Activated CD4-positive, alpha-beta T cell treated with anti-CD3 and anti-CD28 coated beads, Interleukin-2, amount 10 ng/mL, durations not matched to agents 7 days and 5 days (primary cell): ENCODE measurements at regions not wholly inside any gene's neighbourhood (a gene's known extent, or its start where the extent isn't known, plus 50 kb on each side); places are given as distances from the start of the nearest gene placed in this dataset.

Experiments
- CTCF ChIA-PET: fragments of 350-600 bp; sonication (Branson Sonifier 250); formaldehyde crosslinking; loops from one replicate; lab custom pipeline; 2021; ENCODE audit warnings: antibody characterized with exemption; lab: Charles Lee
- POLR2A ChIA-PET: fragments of 350-600 bp; sonication (Branson Sonifier 250); formaldehyde crosslinking; loops from one replicate; lab custom pipeline; 2021; ENCODE audit warnings: antibody characterized with exemption; lab: Charles Lee
- DNase-seq: peaks from one replicate; pipeline ENCODE4 v3.0.0-alpha.2; 2020
- H3K27ac Mint-ChIP-seq: one replicate; pipeline ENCODE4 v1.8.0; 2021; ENCODE audit warnings: mild to moderate bottlenecking, moderate library complexity, mixed read lengths
- H3K27me3 Mint-ChIP-seq: one replicate; pipeline ENCODE4 v1.8.0; 2021; ENCODE audit warnings: mixed read lengths
- H3K36me3 Mint-ChIP-seq: one replicate; pipeline ENCODE4 v1.8.0; 2021; ENCODE audit warnings: low read depth, mixed read lengths
- H3K4me1 Mint-ChIP-seq: one replicate; pipeline ENCODE4 v1.8.0; 2021; ENCODE audit warnings: mixed read lengths
- H3K4me3 Mint-ChIP-seq: one replicate; pipeline ENCODE4 v1.8.0; 2021; ENCODE audit warnings: mild to moderate bottlenecking, moderate library complexity, mixed read lengths
- H3K9me3 Mint-ChIP-seq: one replicate; pipeline ENCODE4 v1.8.0; 2021; ENCODE audit warnings: mixed read lengths

DNA sequence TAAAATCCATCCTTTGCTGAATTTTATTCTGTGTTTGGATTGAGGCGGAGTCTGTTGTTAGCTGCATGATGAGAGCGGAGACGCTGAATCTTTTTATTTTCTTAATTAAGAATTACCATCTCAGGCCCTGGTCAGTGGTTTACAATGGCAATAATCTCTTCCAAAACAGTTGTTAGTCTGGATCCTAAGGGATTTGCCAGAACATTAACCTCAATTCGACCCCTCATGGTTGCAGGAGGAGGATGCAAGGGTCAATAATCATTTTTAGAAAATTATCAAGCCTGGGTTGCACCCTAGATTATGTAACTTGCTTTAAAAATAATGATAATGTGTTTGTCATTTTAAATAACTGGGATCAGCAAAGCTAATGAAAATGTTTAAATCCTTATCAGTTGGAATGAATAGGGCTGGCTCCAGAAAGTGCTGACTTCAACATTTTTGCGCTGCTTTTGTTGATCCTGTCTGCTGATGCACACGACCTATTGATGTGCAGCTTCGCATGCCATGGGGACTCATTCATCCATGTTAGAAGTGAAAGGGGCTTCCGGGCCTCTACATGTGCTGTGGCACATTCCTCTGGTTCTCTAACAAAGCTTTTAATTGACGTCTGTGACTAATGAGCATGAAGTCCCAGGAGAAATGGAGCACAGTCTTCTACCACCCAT, 80.7 kb upstream of the KIAA1217 start:
- Mint-ChIP-seq H3K27me3 (no peaks in the 10 kb centered on the region), H3K4me1 (no peaks in the 10 kb centered on the region), H3K4me3 (no peak overlapping the region), H3K27ac (no peak overlapping the region), H3K9me3 (no peaks in the 10 kb centered on the region), H3K36me3 (no peaks in the 10 kb centered on the region)
- ChIA-PET CTCF (no interaction called here), POLR2A (no interaction called here)
- DNase-seq, result no peak

GRCh38 chr10:24132741-24133140, 76.2 kb upstream of the KIAA1217 start:
- CTCF ChIA-PET, result no interaction called here

GRCh38 chr10:24133835-24134234, 75.1 kb upstream of the KIAA1217 start:
- no peaks in the 10 kb centered on the region for H3K9me3 Mint-ChIP-seq
- ChIA-PET POLR2A (no interaction called here), CTCF (interaction anchor here (0.6 kb wide), 1 partner anchor 101 kb away, joined by 3 read pairs; no protein-coding TSS in a partner anchor)
- no peaks in the 10 kb centered on the region for H3K27me3 Mint-ChIP-seq
- H3K27ac Mint-ChIP-seq, result no peak overlapping the region
- H3K4me3 Mint-ChIP-seq, result no peak overlapping the region
- H3K36me3 Mint-ChIP-seq, result no peaks in the 10 kb centered on the region
- no peak for DNase-seq
- H3K4me1 Mint-ChIP-seq, result no peaks in the 10 kb centered on the region

More at GRCh38 chr10:24132741-24133140, 76.2 kb upstream of the KIAA1217 start:
- no peaks in the 10 kb centered on the region for H3K9me3 Mint-ChIP-seq
- no peaks in the 10 kb centered on the region for H3K4me1 Mint-ChIP-seq
- no peaks in the 10 kb centered on the region for H3K36me3 Mint-ChIP-seq
- no peak for DNase-seq
- H3K27ac Mint-ChIP-seq, result no peak overlapping the region
- POLR2A ChIA-PET, result no interaction called here
- H3K4me3 Mint-ChIP-seq, result no peak overlapping the region
- no peaks in the 10 kb centered on the region for H3K27me3 Mint-ChIP-seq

DNA sequence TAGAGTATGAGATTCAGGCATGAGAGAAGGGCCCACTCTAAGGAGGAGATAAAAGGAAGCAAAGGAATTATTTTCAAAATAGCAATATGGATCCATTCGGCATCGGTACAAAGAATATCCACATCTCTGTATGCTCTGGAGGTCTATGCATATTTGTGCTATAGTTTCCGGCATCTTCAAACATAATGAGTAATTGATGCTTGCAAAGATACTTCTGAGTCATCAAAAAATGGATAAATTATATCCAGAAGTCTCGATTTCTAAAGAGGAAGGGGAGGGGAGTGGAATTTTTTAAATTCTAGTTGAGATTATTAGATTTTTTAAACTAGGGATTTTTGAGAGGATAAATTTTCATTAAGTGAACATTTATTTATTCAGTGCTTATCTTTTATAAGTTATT, 72.9 kb upstream of the KIAA1217 start:
- CTCF ChIA-PET, result no interaction called here
- no peak overlapping the region for H3K27ac Mint-ChIP-seq
- no peak overlapping the region for H3K4me3 Mint-ChIP-seq
- H3K4me1 Mint-ChIP-seq, result no peaks in the 10 kb centered on the region
- POLR2A ChIA-PET, result no interaction called here
- no peaks in the 10 kb centered on the region for H3K36me3 Mint-ChIP-seq
- DNase-seq, result no peak
- H3K27me3 Mint-ChIP-seq, result no peaks in the 10 kb centered on the region
- H3K9me3 Mint-ChIP-seq, result no peaks in the 10 kb centered on the region

DNA sequence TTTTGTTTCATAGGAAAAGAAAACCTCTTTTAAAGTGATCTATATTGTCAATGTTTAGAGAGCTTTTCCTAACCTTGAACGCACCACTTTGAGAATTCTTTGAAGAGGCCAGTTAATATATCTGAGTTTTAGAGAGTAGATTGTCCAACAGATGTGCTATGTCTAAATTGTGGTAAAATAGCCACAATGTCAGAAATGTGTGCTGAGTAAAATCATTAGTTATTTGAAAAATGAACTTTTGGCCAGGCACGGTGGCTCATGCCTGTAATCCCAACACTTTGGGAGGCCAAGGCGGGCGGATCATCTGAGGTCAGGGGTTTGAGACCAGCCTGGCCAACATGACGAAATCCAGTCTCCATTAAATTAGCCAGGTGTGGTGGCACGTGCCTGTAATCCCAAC, 61.6 kb upstream of the KIAA1217 start:
- no peak for DNase-seq
- no peaks in the 10 kb centered on the region for H3K9me3 Mint-ChIP-seq
- CTCF ChIA-PET, result no interaction called here
- no peaks in the 10 kb centered on the region for H3K27me3 Mint-ChIP-seq
- H3K27ac Mint-ChIP-seq, result no peak overlapping the region
- no peak overlapping the region for H3K4me3 Mint-ChIP-seq
- POLR2A ChIA-PET, result no interaction called here
- H3K36me3 Mint-ChIP-seq, result no peaks in the 10 kb centered on the region
- no peaks in the 10 kb centered on the region for H3K4me1 Mint-ChIP-seq

DNA sequence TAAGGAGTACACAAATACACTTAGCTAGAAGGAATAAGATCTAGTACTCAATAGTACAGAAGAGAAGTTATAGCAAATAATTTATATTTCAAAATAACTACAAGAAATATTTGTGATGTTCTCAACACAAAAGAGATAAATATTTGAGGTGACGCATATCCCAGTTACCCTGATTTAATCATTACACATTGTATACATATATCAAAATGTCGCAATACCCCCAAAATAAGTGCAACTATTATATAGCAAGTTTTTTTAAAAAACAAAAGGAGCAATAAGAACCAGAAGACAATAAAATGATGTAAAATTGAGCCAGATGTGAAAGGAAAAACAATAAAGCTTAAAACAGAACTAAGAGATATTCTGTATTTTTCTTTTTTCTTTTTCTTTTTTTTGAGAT, 59.3 kb upstream of the KIAA1217 start:
- CTCF ChIA-PET, result no interaction called here
- no peak overlapping the region for H3K27ac Mint-ChIP-seq
- no peak overlapping the region for H3K4me3 Mint-ChIP-seq
- no peaks in the 10 kb centered on the region for H3K4me1 Mint-ChIP-seq
- POLR2A ChIA-PET, result no interaction called here
- H3K9me3 Mint-ChIP-seq, result no peaks in the 10 kb centered on the region
- no peak for DNase-seq
- H3K36me3 Mint-ChIP-seq, result no peaks in the 10 kb centered on the region
- no peaks in the 10 kb centered on the region for H3K27me3 Mint-ChIP-seq

DNA sequence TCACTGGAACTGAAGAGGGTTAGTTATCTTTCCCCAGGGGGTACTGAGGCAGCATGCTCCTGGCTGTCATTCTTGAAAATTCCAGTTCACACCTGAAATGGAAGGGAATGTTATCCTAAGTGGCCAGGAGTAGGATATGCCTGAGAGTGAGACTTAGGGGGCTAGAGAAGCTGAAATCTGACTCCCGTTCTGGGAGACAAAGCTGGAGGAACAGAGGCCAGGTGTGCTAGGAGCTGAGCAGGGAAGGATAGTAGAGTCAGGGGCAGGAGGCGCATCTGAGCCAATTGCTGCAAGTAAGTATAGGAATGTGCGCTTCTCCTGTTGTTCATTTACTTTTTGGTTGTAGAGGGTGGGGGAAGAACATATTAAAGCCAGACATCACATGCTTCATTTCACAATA, 58.1 kb upstream of the KIAA1217 start:
- POLR2A ChIA-PET, result no interaction called here
- H3K36me3 Mint-ChIP-seq, result no peaks in the 10 kb centered on the region
- H3K4me1 Mint-ChIP-seq, result no peaks in the 10 kb centered on the region
- CTCF ChIA-PET, result no interaction called here
- no peak overlapping the region for H3K4me3 Mint-ChIP-seq
- DNase-seq, result no peak
- H3K27ac Mint-ChIP-seq, result no peak overlapping the region
- H3K27me3 Mint-ChIP-seq, result no peaks in the 10 kb centered on the region
- no peaks in the 10 kb centered on the region for H3K9me3 Mint-ChIP-seq

DNA sequence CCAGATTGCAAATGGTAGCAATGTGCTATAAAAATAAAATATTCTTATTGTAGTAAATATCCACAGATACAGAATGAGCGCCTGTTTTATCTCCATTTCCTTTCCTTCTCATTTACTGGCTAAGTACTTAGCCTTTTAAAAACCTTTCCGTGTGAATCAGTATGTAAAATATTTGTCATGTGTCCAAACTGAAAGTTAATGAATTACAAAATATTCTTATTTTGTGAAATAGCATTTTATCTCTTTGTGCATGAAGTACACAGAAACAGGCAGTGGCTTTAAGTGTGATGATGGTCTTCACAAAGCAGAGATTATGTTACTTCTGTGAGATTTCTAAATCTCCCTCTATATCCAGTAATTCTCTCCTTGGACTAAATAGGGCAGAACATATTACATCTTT, 56.7 kb upstream of the KIAA1217 start:
- POLR2A ChIA-PET, result no interaction called here
- H3K9me3 Mint-ChIP-seq, result peaks cover 2% of the 10 kb centered on the region
- no peak overlapping the region for H3K27ac Mint-ChIP-seq

GRCh38 chr10:24153031-24153430, 55.9 kb upstream of the KIAA1217 start:
- peaks cover 4% of the 10 kb centered on the region for H3K9me3 Mint-ChIP-seq
- POLR2A ChIA-PET, result no interaction called here
- H3K4me3 Mint-ChIP-seq, result no peak overlapping the region

More for the DNA sequence above, 56.7 kb upstream of the KIAA1217 start:
- CTCF ChIA-PET, result no interaction called here
- no peak for DNase-seq
- H3K27me3 Mint-ChIP-seq, result no peaks in the 10 kb centered on the region
- no peak overlapping the region for H3K4me3 Mint-ChIP-seq
- H3K4me1 Mint-ChIP-seq, result no peaks in the 10 kb centered on the region
- H3K36me3 Mint-ChIP-seq, result no peaks in the 10 kb centered on the region

DNA sequence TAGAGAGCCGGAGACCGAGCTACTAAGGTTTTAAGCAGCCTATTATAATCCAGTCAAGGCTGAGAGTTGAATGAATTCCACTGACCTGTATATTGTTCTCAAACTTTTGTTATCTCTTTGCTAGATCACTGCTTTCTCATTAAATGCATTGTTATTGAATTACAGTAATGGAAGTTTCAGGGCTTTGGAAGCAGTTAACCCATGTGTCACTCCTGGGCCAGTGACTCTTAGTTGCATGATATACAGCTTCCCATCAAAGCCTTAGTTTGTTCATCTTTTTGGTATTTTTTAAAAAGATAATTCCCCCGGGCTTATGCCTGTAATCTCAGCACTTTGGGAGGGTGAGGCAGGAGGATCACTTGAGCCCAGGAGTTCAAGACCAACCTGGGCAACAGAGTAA, 55.4 kb upstream of the KIAA1217 start:
- Mint-ChIP-seq H3K36me3 (no peaks in the 10 kb centered on the region), H3K4me1 (no peaks in the 10 kb centered on the region)
- CTCF ChIA-PET, result no interaction called here

More at GRCh38 chr10:24153031-24153430, 55.9 kb upstream of the KIAA1217 start:
- H3K27ac Mint-ChIP-seq, result no peak overlapping the region
- DNase-seq, result no peak
- CTCF ChIA-PET, result no interaction called here
- H3K4me1 Mint-ChIP-seq, result no peaks in the 10 kb centered on the region
- H3K36me3 Mint-ChIP-seq, result no peaks in the 10 kb centered on the region
- no peaks in the 10 kb centered on the region for H3K27me3 Mint-ChIP-seq

DNA sequence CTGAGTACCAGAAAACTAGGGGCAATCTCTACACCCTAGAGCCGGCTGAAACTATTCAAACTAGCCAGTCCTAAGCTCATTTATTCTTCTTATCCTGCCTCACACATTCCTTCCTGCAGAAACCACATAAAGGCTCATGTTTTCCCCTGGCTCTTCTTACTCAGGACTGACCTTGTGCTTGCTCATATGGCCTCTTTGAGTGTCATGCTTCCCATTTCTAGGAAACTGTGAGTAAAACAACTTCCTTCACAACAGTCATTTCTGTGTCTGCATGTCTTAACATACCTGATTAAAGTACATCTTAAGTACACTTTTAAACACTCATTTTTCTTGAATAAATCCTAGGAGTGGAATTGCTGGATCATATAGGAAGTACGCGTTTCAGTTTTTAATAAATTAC, 52.3 kb upstream of the KIAA1217 start:
- peaks cover 4% of the 10 kb centered on the region for H3K9me3 Mint-ChIP-seq
- ChIA-PET CTCF (no interaction called here), POLR2A (no interaction called here)
- H3K27me3 Mint-ChIP-seq, result no peaks in the 10 kb centered on the region
- no peaks in the 10 kb centered on the region for H3K4me1 Mint-ChIP-seq
- H3K27ac Mint-ChIP-seq, result no peak overlapping the region
- no peak overlapping the region for H3K4me3 Mint-ChIP-seq
- H3K36me3 Mint-ChIP-seq, result no peaks in the 10 kb centered on the region
- no peak for DNase-seq

More for the DNA sequence above, 55.4 kb upstream of the KIAA1217 start:
- Mint-ChIP-seq H3K27me3 (no peaks in the 10 kb centered on the region), H3K27ac (no peak overlapping the region), H3K9me3 (peaks cover 4% of the 10 kb centered on the region), H3K4me3 (no peak overlapping the region)
- POLR2A ChIA-PET, result interaction anchor here (0.7 kb wide), 1 partner anchor 266 kb away, joined by 3 read pairs; no protein-coding TSS in a partner anchor
- DNase-seq, result no peak

DNA sequence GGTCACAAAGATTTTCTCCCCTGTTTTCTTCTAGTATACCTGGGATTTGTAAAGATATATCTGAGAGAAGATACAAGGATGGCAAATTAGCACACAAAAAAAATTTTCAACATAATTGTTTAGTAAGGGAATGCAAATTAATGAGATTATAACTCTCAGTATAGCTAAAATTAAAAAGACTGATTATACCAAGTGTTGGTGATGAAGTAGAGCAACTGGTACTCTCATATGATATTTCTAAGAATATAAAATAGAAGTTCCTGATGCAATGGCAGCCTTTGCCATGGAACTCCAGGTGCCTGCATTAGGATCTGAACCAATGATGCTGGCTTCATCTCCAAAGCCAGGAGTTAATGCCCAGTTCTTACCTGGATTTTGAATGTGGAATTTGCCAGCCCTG, 51.4 kb upstream of the KIAA1217 start:
- Mint-ChIP-seq H3K4me1 (no peaks in the 10 kb centered on the region), H3K9me3 (peaks cover 4% of the 10 kb centered on the region), H3K36me3 (no peaks in the 10 kb centered on the region), H3K27ac (no peak overlapping the region), H3K4me3 (no peak overlapping the region), H3K27me3 (no peaks in the 10 kb centered on the region)
- CTCF ChIA-PET, result no interaction called here
- POLR2A ChIA-PET, result no interaction called here
- DNase-seq, result no peak
